ENCODE measurements at regions not wholly inside any gene's neighbourhood (a gene's known extent, or its start where the extent isn't known, plus 50 kb on each side); places are given as distances from the start of the nearest gene placed in this dataset.

DNA sequence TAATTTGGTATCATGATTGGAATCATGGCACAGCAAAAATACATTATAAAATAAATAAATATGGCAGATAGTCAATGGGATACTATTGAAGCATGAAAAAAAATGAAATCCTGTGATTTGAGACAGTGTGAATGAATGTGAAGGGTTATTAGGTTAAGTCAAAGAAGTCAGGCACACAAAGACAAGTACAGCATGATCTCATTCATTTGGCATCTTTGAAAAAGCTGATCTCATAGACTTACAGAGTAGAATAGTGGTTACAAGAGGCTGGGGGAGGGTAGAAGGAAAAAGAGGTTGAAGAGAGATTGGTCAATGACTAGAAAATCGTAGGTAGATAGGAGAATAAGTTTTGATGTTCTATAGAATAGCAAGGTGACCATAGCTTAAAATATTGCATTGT, 295.1 kb upstream of the SLITRK5 start:
- TF ChIP-seq POLR2A (IDR thresholded peaks at IDR 0.05; ENCODE audit: low read length) (no peak), GATA1 (IDR thresholded peaks at IDR 0.05; ENCODE audit: low read depth, low read length) (no peak)

Measured in erythroblast (primary cell).